ENCODE measurements at regions not wholly inside any gene's neighbourhood (a gene's known extent, or its start where the extent isn't known, plus 50 kb on each side); places are given as distances from the start of the nearest gene placed in this dataset.

DNA sequence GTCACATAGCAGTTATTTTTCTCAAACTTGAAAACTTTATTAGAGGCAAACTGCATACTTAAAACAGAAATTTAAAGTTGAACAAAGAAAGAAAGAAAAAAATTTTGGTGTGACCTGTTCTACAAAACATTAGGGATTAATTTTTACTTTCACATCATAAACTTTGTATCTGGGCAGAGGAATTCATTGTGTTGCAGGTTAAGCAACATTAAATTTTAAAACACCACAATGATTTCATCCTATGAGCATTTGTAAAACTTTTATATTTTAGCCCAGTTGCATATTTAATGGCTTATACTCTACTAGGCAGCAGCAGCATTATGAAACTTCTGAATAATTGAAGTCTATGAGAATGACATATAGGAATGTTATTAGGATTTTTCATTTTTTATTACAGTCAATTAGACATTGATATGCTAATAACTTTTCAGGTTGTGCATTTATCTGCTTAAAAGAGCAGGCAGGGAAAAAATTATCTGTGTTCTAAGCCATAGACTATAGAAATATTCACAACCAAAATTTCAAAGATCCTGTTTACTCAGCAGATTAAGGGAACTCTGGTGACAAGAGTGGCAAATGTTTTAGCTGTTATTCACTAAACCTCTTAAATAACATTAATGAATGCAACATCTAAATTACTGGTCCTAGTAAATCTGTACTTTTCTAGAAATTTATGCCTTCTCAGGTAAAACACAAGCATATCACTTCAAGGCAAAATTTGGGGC, 1088.5 kb upstream of the CDH6 start:
- H2AFZ ChIP-seq (ENCODE audit: low read length) = no peak overlapping the region
- no peak for TF ChIP-seq CTCF (IDR thresholded peaks at IDR 0.05; ENCODE audit: extremely low read depth, low read depth, low read length)
- DNase-seq (ENCODE audit: insufficient read length, low spot score, missing footprints) = no peak
- no peaks in the 10 kb centered on the region for H4K20me1 ChIP-seq (ENCODE audit: insufficient read depth, low read length)
- H3K36me3 ChIP-seq (ENCODE audit: insufficient read depth, low read length) = no peaks in the 10 kb centered on the region
- no peak overlapping the region for H3K4me3 ChIP-seq (ENCODE audit: insufficient read depth, low read length)
- no peaks in the 10 kb centered on the region for H3K79me2 ChIP-seq (ENCODE audit: insufficient read depth, low read length)
- H3K9me3 ChIP-seq (ENCODE audit: low read depth, low read length) = peaks cover 5% of the 10 kb centered on the region
- no peak overlapping the region for H3K4me2 ChIP-seq (ENCODE audit: insufficient read depth, low read length)
- H3K27ac ChIP-seq (ENCODE audit: low read depth, low read length) = no peak overlapping the region
- no peaks in the 10 kb centered on the region for H3K4me1 ChIP-seq (ENCODE audit: insufficient read depth, low read length)
- no peaks in the 10 kb centered on the region for H3K27me3 ChIP-seq (ENCODE audit: insufficient read depth, low read length)

GRCh38 chr5:30103452-30104202, 1089.9 kb upstream of the CDH6 start:
- Histone ChIP-seq H3K36me3 (ENCODE audit: insufficient read depth, low read length) (no peaks in the 10 kb centered on the region), H4K20me1 (ENCODE audit: insufficient read depth, low read length) (no peaks in the 10 kb centered on the region), H3K4me1 (ENCODE audit: insufficient read depth, low read length) (no peaks in the 10 kb centered on the region), H3K27ac (ENCODE audit: low read depth, low read length) (no peak overlapping the region), H2AFZ (ENCODE audit: low read length) (no peak overlapping the region), H3K27me3 (ENCODE audit: insufficient read depth, low read length) (no peaks in the 10 kb centered on the region), H3K4me3 (ENCODE audit: insufficient read depth, low read length) (no peak overlapping the region), H3K4me2 (ENCODE audit: insufficient read depth, low read length) (no peak overlapping the region), H3K79me2 (ENCODE audit: insufficient read depth, low read length) (no peaks in the 10 kb centered on the region), H3K9me3 (ENCODE audit: low read depth, low read length) (peaks cover 2% of the 10 kb centered on the region)
- no peak for TF ChIP-seq CTCF (IDR thresholded peaks at IDR 0.05; ENCODE audit: extremely low read depth, low read depth, low read length)
- no peak for DNase-seq (ENCODE audit: insufficient read length, low spot score, missing footprints)

GRCh38 chr5:30103052-30103451, 1090.4 kb upstream of the CDH6 start:
- H3K27ac ChIP-seq (ENCODE audit: low read depth, low read length) = no peak overlapping the region
- DNase-seq (ENCODE audit: insufficient read length, low spot score, missing footprints) = no peak

More at GRCh38 chr5:30103052-30103451, 1090.4 kb upstream of the CDH6 start:
- TF ChIP-seq CTCF (IDR thresholded peaks at IDR 0.05; ENCODE audit: extremely low read depth, low read depth, low read length) = no peak
- H3K9me3 ChIP-seq (ENCODE audit: low read depth, low read length) = peaks cover 2% of the 10 kb centered on the region
- no peaks in the 10 kb centered on the region for H3K4me1 ChIP-seq (ENCODE audit: insufficient read depth, low read length)
- H3K79me2 ChIP-seq (ENCODE audit: insufficient read depth, low read length) = no peaks in the 10 kb centered on the region
- H3K36me3 ChIP-seq (ENCODE audit: insufficient read depth, low read length) = no peaks in the 10 kb centered on the region
- no peak overlapping the region for H2AFZ ChIP-seq (ENCODE audit: low read length)
- no peaks in the 10 kb centered on the region for H3K27me3 ChIP-seq (ENCODE audit: insufficient read depth, low read length)
- no peaks in the 10 kb centered on the region for H4K20me1 ChIP-seq (ENCODE audit: insufficient read depth, low read length)
- no peak overlapping the region for H3K4me3 ChIP-seq (ENCODE audit: insufficient read depth, low read length)
- no peak overlapping the region for H3K4me2 ChIP-seq (ENCODE audit: insufficient read depth, low read length)

Data from osteoblast (primary cell).